Testis (tissue), 2 donors: ENCODE measurements at regions not wholly inside any gene's neighbourhood (a gene's known extent, or its start where the extent isn't known, plus 50 kb on each side); places are given as distances from the start of the nearest gene placed in this dataset.

Experiments used
- CTCF ChIP-seq, 3 experiments: fragments of 450-650 bp in 2 of 3; fragments of 200-600 bp in 1 of 3; sonication (generic) in 1 of 3; IDR thresholded peaks; one replicate each; pipeline ENCODE4 v1.5.1; 2016 to 2019; ENCODE audit warnings: antibody characterized with exemption in 3 of 3, mild to moderate bottlenecking in 2 of 3, moderate library complexity in 1 of 3
- POLR2A ChIP-seq: fragments of 450-650 bp; IDR thresholded peaks from one replicate; pipeline ENCODE4 v1.6.1; 2017; ENCODE audit warnings: antibody characterized with exemption, mild to moderate bottlenecking, moderate library complexity

- TF ChIP-seq POLR2A (no peak), CTCF (IDR thresholded peaks at IDR 0.05) (no peak)
Measured at GRCh38 chr13:73729046-73729445, 405.2 kb downstream of the KLF12 start.
